HG02852 (cell line): ENCODE measurements at regions not wholly inside any gene's neighbourhood (a gene's known extent, or its start where the extent isn't known, plus 50 kb on each side); places are given as distances from the start of the nearest gene placed in this dataset.

Source experiments
- ATAC-seq: cut with Tn5 transposase; IDR thresholded peaks from one replicate; pipeline ENCODE4 v1.9.1; 2021; ENCODE audit warnings: mild to moderate bottlenecking, moderate library complexity; ENCODE audit not compliant: unreplicated experiment

DNA sequence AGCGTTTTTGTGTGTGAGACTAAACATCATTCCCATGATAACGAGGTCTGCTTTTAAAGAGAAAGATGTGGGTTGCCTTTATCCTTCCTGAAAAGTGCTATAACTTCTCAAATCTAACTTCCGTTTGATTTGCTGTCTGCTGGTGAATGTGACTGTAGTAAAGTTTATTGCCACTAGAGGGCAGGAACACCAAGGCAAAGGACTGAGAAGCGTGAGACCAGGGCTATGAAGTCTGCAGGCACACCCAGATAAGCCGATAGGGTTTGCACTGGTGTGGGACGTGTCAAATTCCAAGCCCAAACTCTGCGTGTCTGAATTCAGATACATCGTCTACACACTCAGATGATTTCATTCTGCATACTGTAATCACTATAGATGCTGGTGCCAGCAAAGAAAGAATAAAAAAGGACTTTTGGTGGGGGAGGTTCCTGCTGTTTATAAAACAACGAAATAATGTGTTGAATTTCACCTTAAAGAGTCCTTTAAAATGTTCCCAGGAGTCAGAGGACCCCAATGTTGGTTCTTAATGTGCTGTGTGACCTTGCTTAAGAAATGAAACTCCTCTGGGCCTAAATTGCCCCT lies 87.2 kb downstream of the PTTG1 start:
- peak; percentile 65 for ATAC-seq

DNA sequence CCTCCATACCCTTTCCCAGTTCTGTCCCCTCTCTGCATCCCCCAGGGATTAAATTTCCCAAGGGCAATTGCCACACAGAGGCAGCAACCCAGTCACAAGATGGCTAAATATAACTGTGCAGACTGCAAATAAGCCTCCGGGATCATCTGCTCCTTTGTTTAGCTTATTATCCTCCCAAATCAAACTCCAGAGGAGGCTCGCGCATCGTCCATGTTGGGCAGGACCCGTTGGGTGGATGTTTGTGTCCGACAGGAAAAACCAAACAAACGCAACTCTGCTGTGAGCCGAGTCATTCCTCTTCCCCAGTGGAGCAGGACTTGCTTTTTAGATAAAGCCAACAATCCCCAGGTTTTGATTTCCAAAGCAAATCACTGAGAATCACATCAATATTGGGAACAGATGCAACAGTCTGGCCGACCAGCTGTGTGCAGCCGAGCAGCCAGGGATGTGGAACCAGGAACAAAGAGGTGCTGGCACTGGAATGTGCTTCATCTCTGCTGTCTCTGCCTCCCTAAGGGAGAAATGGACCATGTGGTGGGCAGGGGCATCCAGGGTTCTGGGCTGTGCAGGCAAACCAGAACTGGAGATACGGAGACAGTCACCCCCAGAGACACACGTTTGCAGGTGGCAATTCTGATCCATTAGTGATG lies 89.8 kb downstream of the PTTG1 start:
- ATAC-seq, result no peak
